Right lobe of liver (tissue), 4 donors: ENCODE measurements at regions not wholly inside any gene's neighbourhood (a gene's known extent, or its start where the extent isn't known, plus 50 kb on each side); places are given as distances from the start of the nearest gene placed in this dataset.

ENCODE experiments used
- POLR2A ChIP-seq: fragments of 450-650 bp; IDR thresholded peaks from one replicate; pipeline ENCODE4 v1.6.1; 2017; ENCODE audit warnings: antibody characterized with exemption, mild to moderate bottlenecking
- TF ChIP-seq, protein P1 (sequence below), 4 donors: fragments of 200-600 bp in 3 of 4; fragments of 450-650 bp in 1 of 4; IDR thresholded peaks; one replicate each; pipeline versions ENCODE4 v1.5.1 to v1.8.0; 2016 to 2022; ENCODE audit warnings: antibody characterized with exemption in 4 of 4, mild to moderate bottlenecking in 2 of 4
- donor health status: DM: no; HTN: no; CAD: no.
- donor health status: DM: no; HTN: no; CAD: no.
- donor health status: DM: no; HTN: yes; CAD: no.

DNA sequence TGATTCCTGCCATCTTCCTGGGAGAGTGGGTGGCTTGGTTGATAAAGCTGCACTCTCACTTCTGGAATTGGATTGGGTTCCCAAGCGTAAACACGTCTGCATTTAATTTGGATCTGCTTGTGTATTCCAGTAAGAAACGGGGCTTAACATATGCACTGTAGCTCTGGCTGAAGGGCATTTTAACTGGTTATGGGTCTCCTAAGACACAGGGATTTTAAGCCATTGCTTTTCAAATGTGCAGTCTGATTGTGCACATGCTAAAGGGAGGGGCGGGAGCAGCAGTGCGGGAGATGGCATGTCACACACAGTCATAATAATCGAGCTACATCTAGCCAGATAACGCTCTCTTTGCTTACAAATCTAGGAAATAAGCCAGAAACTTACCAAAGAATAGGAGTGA lies 247.3 kb upstream of the LYZL1 start:
- TF ChIP-seq, protein P1, sequence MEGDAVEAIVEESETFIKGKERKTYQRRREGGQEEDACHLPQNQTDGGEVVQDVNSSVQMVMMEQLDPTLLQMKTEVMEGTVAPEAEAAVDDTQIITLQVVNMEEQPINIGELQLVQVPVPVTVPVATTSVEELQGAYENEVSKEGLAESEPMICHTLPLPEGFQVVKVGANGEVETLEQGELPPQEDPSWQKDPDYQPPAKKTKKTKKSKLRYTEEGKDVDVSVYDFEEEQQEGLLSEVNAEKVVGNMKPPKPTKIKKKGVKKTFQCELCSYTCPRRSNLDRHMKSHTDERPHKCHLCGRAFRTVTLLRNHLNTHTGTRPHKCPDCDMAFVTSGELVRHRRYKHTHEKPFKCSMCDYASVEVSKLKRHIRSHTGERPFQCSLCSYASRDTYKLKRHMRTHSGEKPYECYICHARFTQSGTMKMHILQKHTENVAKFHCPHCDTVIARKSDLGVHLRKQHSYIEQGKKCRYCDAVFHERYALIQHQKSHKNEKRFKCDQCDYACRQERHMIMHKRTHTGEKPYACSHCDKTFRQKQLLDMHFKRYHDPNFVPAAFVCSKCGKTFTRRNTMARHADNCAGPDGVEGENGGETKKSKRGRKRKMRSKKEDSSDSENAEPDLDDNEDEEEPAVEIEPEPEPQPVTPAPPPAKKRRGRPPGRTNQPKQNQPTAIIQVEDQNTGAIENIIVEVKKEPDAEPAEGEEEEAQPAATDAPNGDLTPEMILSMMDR (IDR thresholded peaks at IDR 0.05), result no peak
- no peak for TF ChIP-seq POLR2A
